Erythroblast (primary cell): ENCODE measurements at regions not wholly inside any gene's neighbourhood (a gene's known extent, or its start where the extent isn't known, plus 50 kb on each side); places are given as distances from the start of the nearest gene placed in this dataset.

ENCODE experiments used
- GATA1 ChIP-seq: IDR thresholded peaks from 2 replicates; pipeline ENCODE4 v1.6.1; 2011; ENCODE audit warnings: low read depth, mild to moderate bottlenecking, control low read depth, low read length, moderate library complexity
- POLR2A ChIP-seq: IDR thresholded peaks from 2 replicates; pipeline ENCODE4 v1.6.1; 2011; ENCODE audit warnings: mild to moderate bottlenecking, low read length

DNA sequence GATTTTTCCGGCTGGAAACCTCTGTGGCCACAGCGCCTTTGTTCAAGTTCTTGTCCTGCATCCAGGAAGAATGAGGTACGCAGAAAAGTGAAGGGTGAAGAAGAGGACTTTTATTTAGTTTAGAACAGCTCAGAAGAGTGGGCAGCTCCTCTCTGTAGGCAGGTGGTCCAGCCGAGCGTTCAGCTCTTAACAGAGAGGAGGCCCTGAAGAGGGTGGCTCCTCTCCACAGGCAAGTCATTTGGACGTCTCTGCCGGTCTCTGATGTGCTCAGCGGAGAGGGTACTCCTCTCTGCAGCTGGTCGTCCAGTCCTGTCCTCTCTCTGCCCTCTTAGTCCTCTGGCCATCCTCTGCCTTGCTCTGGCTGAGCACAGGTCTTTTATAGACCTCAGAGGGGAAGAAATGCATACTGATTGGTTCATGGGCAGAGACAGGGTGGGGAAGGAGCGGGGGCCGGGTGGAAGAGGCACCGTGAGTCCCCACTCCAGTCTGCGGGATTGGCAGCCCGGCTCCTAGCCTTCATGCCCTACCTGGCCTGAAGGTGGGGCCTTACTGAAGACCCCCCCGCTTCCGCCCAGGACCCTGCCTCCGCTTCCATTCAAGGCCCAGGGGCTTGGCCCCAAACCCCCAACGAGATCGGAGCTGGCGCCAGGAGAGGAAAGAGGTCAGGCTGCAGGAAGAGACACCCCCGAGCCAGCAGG is 70.0 kb upstream of the NKD1 start:
- TF ChIP-seq POLR2A (no peak), GATA1 (no peak)
